GM12878 (cell line): ENCODE measurements at regions not wholly inside any gene's neighbourhood (a gene's known extent, or its start where the extent isn't known, plus 50 kb on each side); places are given as distances from the start of the nearest gene placed in this dataset.

Source experiments
- ATAC-seq: fragments of 200-7000 bp; cut with Tn5 transposase; 3 replicates; pipeline ENCODE4 v1.9.1; 2020; ENCODE audit warnings: mild to moderate bottlenecking, moderate library complexity
- BruUV-seq: library from RNA; stranded (reverse); fragments of 400-500 nt; replicated peaks from 2 replicates; lab custom pipeline; 2021; lab: Mats Ljungman, UMichigan
- CTCF ChIA-PET: fragments of 300-600 bp; sonication (Branson Sonifier 250); formaldehyde crosslinking; extraction: SDS; loops from one replicate; lab custom pipeline; 2021; ENCODE audit warnings: inconsistent platforms; lab: Yijun Ruan, JAX
- POLR2A ChIA-PET: fragments of 350-600 bp; formaldehyde crosslinking; extraction: SDS; loops from one replicate; lab custom pipeline; 2021; ENCODE audit warnings: inconsistent platforms; lab: Charles Lee
- RAD21 ChIA-PET: fragments of 300-600 bp; sonication (Branson Sonifier 250); formaldehyde crosslinking; loops from one replicate; lab custom pipeline; 2023; ENCODE audit warnings: antibody characterized with exemption; ENCODE audit not compliant: unreplicated experiment; lab: Charles Lee
- SMC1A ChIA-PET: fragments of 300-600 bp; sonication (Branson Sonifier 250); formaldehyde crosslinking; loops from one replicate; lab custom pipeline; 2023; ENCODE audit not compliant: unreplicated experiment, uncharacterized antibody; lab: Charles Lee
- DNase-seq: peaks from one replicate; pipeline ENCODE4 v3.0.0-alpha.2; 2011; ENCODE audit warnings: low read depth, low spot score
- FAIRE-seq: peaks from 3 replicates; lab custom pipeline; 2011; peaks lifted over from hg19 to GRCh38; lab: Jason Lieb, UNC
- H2AFZ ChIP-seq: 2 replicates; pipeline ENCODE4 v1.6.0; 2011; ENCODE audit warnings: low read depth, low read length, control low read depth; ENCODE audit not compliant: control insufficient read depth
- H3K27ac ChIP-seq: 2 replicates; pipeline ENCODE4 v1.5.1; 2011; ENCODE audit warnings: control low read depth; ENCODE audit not compliant: control insufficient read depth, insufficient read depth
- H3K27me3 ChIP-seq, 2 experiments: replicated peaks in 1 of 2; 2 replicates each; pipeline versions ENCODE4 v1.6.0 to v1.6.1; 2011; ENCODE audit warnings: low read length in 1 of 2; ENCODE audit not compliant: control insufficient read depth in 2 of 2, insufficient read depth in 2 of 2
- H3K36me3 ChIP-seq, 2 experiments: 2 replicates each; pipeline ENCODE4 v1.5.1; 2011; ENCODE audit warnings: low read length in 1 of 2; ENCODE audit not compliant: control insufficient read depth in 2 of 2, insufficient read depth in 2 of 2
- H3K4me1 ChIP-seq: 2 replicates; pipeline ENCODE4 v1.6.1; 2011; ENCODE audit warnings: mild to moderate bottlenecking, low read length, moderate library complexity, mixed read lengths; ENCODE audit not compliant: control insufficient read depth, insufficient read depth
- H3K4me2 ChIP-seq: 2 replicates; pipeline ENCODE4 v1.6.0; 2011; ENCODE audit warnings: control low read depth; ENCODE audit not compliant: control insufficient read depth, insufficient read depth
- H3K4me3 ChIP-seq: fragments of 200-600 bp; sonication (generic); 2 replicates; pipeline ENCODE4 v1.5.1; 2016
- H3K79me2 ChIP-seq: 2 replicates; pipeline ENCODE4 v1.6.0; 2011; ENCODE audit warnings: low read length; ENCODE audit not compliant: control insufficient read depth, insufficient read depth
- H3K9ac ChIP-seq: 2 replicates; pipeline ENCODE4 v1.8.0; 2011; ENCODE audit warnings: low read length, control low read depth, mixed read lengths; ENCODE audit not compliant: control insufficient read depth, insufficient read depth
- H3K9me3 ChIP-seq: replicated peaks from 3 replicates; pipeline ENCODE4 v1.5.1; 2011; ENCODE audit warnings: mild to moderate bottlenecking, low read length; ENCODE audit not compliant: control insufficient read depth, insufficient read depth
- H4K20me1 ChIP-seq: 2 replicates; pipeline ENCODE4 v1.6.0; 2011; ENCODE audit not compliant: control insufficient read depth, insufficient read depth
- BCL11A ChIP-seq: IDR thresholded peaks from 2 replicates; pipeline ENCODE4 v1.6.1; 2011; ENCODE audit warnings: low read depth, low read length
- NFXL1 ChIP-seq: fragments of 450-650 bp; IDR thresholded peaks from 2 replicates; pipeline ENCODE4 v1.6.1; 2017; ENCODE audit warnings: antibody characterized with exemption, mild to moderate bottlenecking, borderline replicate concordance
- NFYA ChIP-seq: IDR thresholded peaks from 2 replicates; pipeline ENCODE4 v1.6.1; 2011; ENCODE audit warnings: low read depth, mild to moderate bottlenecking, low read length, improper control_type of control experiment, borderline replicate concordance
- PAX8 ChIP-seq: fragments of 450-650 bp; IDR thresholded peaks from 2 replicates; pipeline ENCODE4 v1.6.1; 2017; ENCODE audit warnings: mild to moderate bottlenecking, moderate library complexity
- RUNX3 ChIP-seq: IDR thresholded peaks from 2 replicates; pipeline ENCODE4 v1.6.1; 2012; ENCODE audit warnings: low read length, inconsistent platforms
- SIX5 ChIP-seq: IDR thresholded peaks from 2 replicates; pipeline ENCODE4 v1.6.1; 2011; ENCODE audit warnings: mild to moderate bottlenecking, low read depth, low read length, moderate library complexity; ENCODE audit not compliant: severe bottlenecking
- SMAD1 ChIP-seq: fragments of 450-650 bp; IDR thresholded peaks from 2 replicates; pipeline ENCODE4 v1.6.1; 2018; ENCODE audit warnings: mild to moderate bottlenecking, low read depth; ENCODE audit not compliant: partially characterized antibody
- SUPT20H ChIP-seq: IDR thresholded peaks from 2 replicates; pipeline ENCODE4 v1.6.1; 2011; ENCODE audit warnings: low read depth, mild to moderate bottlenecking, low read length, moderate library complexity, borderline replicate concordance; ENCODE audit not compliant: control insufficient read depth
- TCF7 ChIP-seq: IDR thresholded peaks from 2 replicates; pipeline ENCODE4 v1.6.1; 2014; ENCODE audit warnings: antibody characterized with exemption, borderline replicate concordance
- WRNIP1 ChIP-seq: IDR thresholded peaks from 2 replicates; pipeline ENCODE4 v1.6.1; 2011; ENCODE audit warnings: low read depth, low read length, improper control_type of control experiment, borderline replicate concordance
- ZBTB40 ChIP-seq: fragments of 450-650 bp; IDR thresholded peaks from 2 replicates; pipeline ENCODE4 v1.6.1; 2016; ENCODE audit warnings: mild to moderate bottlenecking, moderate library complexity, borderline replicate concordance
- WGBS: methylation state at CpG from one replicate; pipeline ENCODE4 v1.1.6; 2016; ENCODE audit warnings: low lambda C conversion rate; ENCODE audit not compliant: insufficient replicate concordance, insufficient coverage; ENCODE audit errors: missing lambda C conversion rate; 5-methylcytosine and 5-hydroxymethylcytosine counted together
- in situ Hi-C: fragments of 300-500 bp; cut with MboI; formaldehyde crosslinking; loops from 9 replicates; pipeline ENCODE4 v1.14.3; 2018; ENCODE audit warnings: mixed read lengths
- intact Hi-C: fragments of 100-400 bp; cut with micrococcal nuclease; formaldehyde crosslinking; loops from one replicate; pipeline ENCODE4 v1.14.2; 2022; ENCODE audit not compliant: unreplicated experiment
- TF ChIP-seq, protein P1 (sequence below): fragments of 450-650 bp; IDR thresholded peaks from 2 replicates; pipeline ENCODE4 v1.6.1; 2018; ENCODE audit warnings: borderline replicate concordance, mild to moderate bottlenecking; ENCODE audit not compliant: partially characterized antibody

- no peaks in the 10 kb centered on the region for H3K27me3 ChIP-seq
- ChIA-PET POLR2A (no interaction called here), RAD21 (no interaction called here), CTCF (no interaction called here), SMC1A (no interaction called here)
- no TSS peak for BruUV-seq
- intact Hi-C loops (no loop called here), in situ Hi-C loops (no loop called here)
- H3K4me1 ChIP-seq, result no peaks in the 10 kb centered on the region
- WGBS, result 47% methylated on average over 5 of the region's 5 CpGs
- H3K9me3 ChIP-seq, result no peaks in the 10 kb centered on the region
- H3K9ac ChIP-seq, result no peak overlapping the region
- H4K20me1 ChIP-seq, result no peaks in the 10 kb centered on the region
- H3K4me3 ChIP-seq, result no peak overlapping the region
- FAIRE-seq, result no peak
- H2AFZ ChIP-seq, result no peak overlapping the region
- ATAC-seq, result no peak
- H3K36me3 ChIP-seq, result no peaks in the 10 kb centered on the region
- no peak for TF ChIP-seq TCF7
- no peak for TF ChIP-seq NFYA
- TF ChIP-seq RUNX3, result no peak
- TF ChIP-seq, protein P1, sequence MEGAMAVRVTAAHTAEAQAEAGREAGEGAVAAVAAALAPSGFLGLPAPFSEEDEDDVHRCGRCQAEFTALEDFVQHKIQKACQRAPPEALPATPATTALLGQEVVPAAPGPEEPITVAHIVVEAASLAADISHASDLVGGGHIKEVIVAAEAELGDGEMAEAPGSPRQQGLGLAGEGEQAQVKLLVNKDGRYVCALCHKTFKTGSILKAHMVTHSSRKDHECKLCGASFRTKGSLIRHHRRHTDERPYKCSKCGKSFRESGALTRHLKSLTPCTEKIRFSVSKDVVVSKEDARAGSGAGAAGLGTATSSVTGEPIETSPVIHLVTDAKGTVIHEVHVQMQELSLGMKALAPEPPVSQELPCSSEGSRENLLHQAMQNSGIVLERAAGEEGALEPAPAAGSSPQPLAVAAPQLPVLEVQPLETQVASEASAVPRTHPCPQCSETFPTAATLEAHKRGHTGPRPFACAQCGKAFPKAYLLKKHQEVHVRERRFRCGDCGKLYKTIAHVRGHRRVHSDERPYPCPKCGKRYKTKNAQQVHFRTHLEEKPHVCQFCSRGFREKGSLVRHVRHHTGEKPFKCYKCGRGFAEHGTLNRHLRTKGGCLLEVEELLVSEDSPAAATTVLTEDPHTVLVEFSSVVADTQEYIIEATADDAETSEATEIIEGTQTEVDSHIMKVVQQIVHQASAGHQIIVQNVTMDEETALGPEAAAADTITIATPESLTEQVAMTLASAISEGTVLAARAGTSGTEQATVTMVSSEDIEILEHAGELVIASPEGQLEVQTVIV, result no peak
- no peak for DNase-seq
- H3K79me2 ChIP-seq, result no peaks in the 10 kb centered on the region
- H3K27ac ChIP-seq, result no peak overlapping the region
- no peak overlapping the region for H3K4me2 ChIP-seq
These were observed 59.4 kb upstream of the WSCD2 start for GRCh38 chr12:108069651-108070165.

- Histone ChIP-seq H3K9me3 (no peaks in the 10 kb centered on the region), H3K27ac (no peak overlapping the region), H4K20me1 (no peaks in the 10 kb centered on the region), H3K27me3 (no peaks in the 10 kb centered on the region), H2AFZ (no peak overlapping the region), H3K4me1 (no peaks in the 10 kb centered on the region), H3K36me3 (no peaks in the 10 kb centered on the region), H3K4me2 (no peak overlapping the region), H3K79me2 (no peaks in the 10 kb centered on the region), H3K4me3 (no peak overlapping the region), H3K9ac (no peak overlapping the region)
- FAIRE-seq (no peak), DNase-seq (no peak), ATAC-seq (no peak)
- BruUV-seq, result no TSS peak
- SMC1A ChIA-PET, result no interaction called here
- POLR2A ChIA-PET, result no interaction called here
- intact Hi-C loops (no loop called here), in situ Hi-C loops (no loop called here)
- CTCF ChIA-PET, result interaction anchor here (0.9 kb wide), 1 partner anchor 304 kb away, joined by 3 read pairs; no protein-coding TSS in a partner anchor
- RAD21 ChIA-PET, result no interaction called here
- 39% methylated on average over 3 of the region's 3 CpGs for WGBS
- TF ChIP-seq SIX5, result no peak
- no peak for TF ChIP-seq ZBTB40
- TF ChIP-seq SMAD1, result no peak
- TF ChIP-seq WRNIP1, result no peak
- TF ChIP-seq TCF7, result no peak
- TF ChIP-seq SUPT20H, result no peak
- no peak for TF ChIP-seq BCL11A
- TF ChIP-seq NFXL1, result no peak
- no peak for TF ChIP-seq PAX8
These were observed 53.5 kb upstream of the WSCD2 start for GRCh38 chr12:108075561-108075960.
